Cardiac fibroblast (primary cell): ENCODE measurements at regions not wholly inside any gene's neighbourhood (a gene's known extent, or its start where the extent isn't known, plus 50 kb on each side); places are given as distances from the start of the nearest gene placed in this dataset.
"Not testable (repeated sequence)": the region's sequence is repeated elsewhere in the genome, so short reads cannot be mapped to it uniquely, and the experiment has no call there.

Experiments
- DNase-seq, 2 donors: peaks; one replicate each; pipeline versions ENCODE4 v3.0.0 to v3.0.0-alpha.2; 2010; ENCODE audit warnings: low read depth in 2 of 2
- H3K4me3 ChIP-seq, 2 donors: replicated peaks in 1 of 2; 1 replicate in 1 of 2; 2 replicates in 1 of 2; pipeline ENCODE4 v1.5.1; 2011; ENCODE audit warnings: low read depth in 2 of 2, low read length in 2 of 2, mild to moderate bottlenecking in 2 of 2, moderate library complexity in 1 of 2
- TF ChIP-seq, protein P1 (sequence below): IDR thresholded peaks from one replicate; pipeline ENCODE4 v1.5.1; 2011; ENCODE audit warnings: low read depth, mild to moderate bottlenecking, low read length, inconsistent platforms

DNA sequence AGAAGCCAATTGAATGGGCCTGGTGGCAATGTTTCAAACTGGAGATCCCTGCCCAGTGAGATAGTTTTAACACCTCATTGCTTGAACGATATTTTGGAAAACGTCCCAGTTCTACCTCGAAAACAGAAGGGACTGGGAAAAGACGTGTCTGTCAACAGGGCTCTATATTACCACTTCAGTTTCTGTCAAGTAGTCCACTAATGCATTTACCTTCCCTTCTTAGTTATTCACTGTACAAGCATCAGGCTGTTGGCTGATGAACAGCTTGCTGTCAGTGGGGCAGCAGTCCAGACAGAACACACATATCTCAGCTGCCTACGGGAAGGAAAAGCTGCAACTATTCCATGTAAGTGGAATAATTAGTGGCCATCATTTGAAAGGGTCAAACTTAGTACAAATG lies 794.7 kb upstream of the GBE1 start:
- TF ChIP-seq, protein P1, sequence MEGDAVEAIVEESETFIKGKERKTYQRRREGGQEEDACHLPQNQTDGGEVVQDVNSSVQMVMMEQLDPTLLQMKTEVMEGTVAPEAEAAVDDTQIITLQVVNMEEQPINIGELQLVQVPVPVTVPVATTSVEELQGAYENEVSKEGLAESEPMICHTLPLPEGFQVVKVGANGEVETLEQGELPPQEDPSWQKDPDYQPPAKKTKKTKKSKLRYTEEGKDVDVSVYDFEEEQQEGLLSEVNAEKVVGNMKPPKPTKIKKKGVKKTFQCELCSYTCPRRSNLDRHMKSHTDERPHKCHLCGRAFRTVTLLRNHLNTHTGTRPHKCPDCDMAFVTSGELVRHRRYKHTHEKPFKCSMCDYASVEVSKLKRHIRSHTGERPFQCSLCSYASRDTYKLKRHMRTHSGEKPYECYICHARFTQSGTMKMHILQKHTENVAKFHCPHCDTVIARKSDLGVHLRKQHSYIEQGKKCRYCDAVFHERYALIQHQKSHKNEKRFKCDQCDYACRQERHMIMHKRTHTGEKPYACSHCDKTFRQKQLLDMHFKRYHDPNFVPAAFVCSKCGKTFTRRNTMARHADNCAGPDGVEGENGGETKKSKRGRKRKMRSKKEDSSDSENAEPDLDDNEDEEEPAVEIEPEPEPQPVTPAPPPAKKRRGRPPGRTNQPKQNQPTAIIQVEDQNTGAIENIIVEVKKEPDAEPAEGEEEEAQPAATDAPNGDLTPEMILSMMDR, result no peak
- H3K4me3 ChIP-seq, result no peak overlapping the region
- no peak for DNase-seq

- DNase-seq, H3K4me3 ChIP-seq: not testable (repeated sequence)
These were observed 781.1 kb upstream of the GBE1 start for GRCh38 chr3:82542556-82542955.

DNA sequence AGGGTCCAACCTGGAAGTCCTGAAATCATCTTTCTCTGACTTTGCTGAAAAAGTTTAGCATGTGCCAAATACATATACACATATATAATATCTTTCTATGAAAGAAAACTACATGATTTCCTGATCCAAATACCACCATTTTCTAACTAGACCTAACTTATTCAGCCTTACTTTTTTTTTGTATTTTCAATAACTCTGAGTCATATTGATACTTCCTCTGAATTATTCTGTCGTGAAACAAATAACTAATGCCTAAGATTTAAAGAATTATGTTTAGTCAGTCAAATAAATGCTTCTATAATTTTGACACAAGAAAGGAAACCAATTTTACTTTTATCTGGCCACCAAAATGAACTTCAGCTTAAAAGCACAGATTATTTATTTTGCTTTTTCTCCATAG lies 760.2 kb upstream of the GBE1 start:
- no peak overlapping the region for H3K4me3 ChIP-seq
- TF ChIP-seq, protein P1, result no peak
- DNase-seq, result no peak

GRCh38 chr3:82520846-82521245 lies 759.4 kb upstream of the GBE1 start:
- no peak overlapping the region for H3K4me3 ChIP-seq
- DNase-seq, result no peak
- TF ChIP-seq, protein P1, result no peak

DNA sequence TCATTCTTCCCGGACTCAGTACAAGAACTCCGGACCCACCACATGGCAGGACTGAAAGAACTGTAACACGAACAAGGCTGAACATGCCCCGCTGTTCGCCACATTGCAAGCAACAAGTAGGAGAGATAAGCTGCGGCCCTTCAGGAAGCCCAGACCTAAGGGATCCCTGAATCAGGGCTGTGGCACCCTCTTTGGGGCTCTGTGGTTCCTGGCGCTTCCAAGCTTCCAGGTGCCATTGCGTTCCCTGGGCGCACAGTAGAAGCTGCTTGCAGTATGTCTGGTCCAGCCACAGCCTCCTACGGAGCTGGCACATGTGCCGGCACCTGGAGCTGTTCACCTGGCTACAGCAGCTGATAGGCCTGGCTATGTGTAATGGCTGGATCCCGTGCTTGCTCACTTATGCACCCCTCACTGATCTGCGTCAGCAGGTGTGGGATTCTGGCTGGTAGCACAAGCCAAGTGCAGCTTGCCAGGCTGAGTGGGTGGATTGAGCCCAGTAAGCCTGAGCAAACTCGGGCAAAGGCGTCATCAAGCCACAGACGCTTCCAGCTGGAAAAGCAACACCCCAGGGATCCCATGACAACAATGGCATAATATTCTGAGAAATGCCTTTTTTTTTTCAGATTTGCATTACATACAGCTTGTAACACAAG lies 748.6 kb upstream of the GBE1 start:
- TF ChIP-seq, protein P1, result no peak
- no peak overlapping the region for H3K4me3 ChIP-seq
- DNase-seq, result no peak

GRCh38 chr3:82509106-82509842 lies 747.8 kb upstream of the GBE1 start:
- TF ChIP-seq, protein P1, result no peak
- no peak overlapping the region for H3K4me3 ChIP-seq
- DNase-seq, result no peak

GRCh38 chr3:82506204-82506603 lies 744.8 kb upstream of the GBE1 start:
- TF ChIP-seq, protein P1, result no peak
- DNase-seq, result no peak
- no peak overlapping the region for H3K4me3 ChIP-seq
